ENCODE measurements at regions not wholly inside any gene's neighbourhood (a gene's known extent, or its start where the extent isn't known, plus 50 kb on each side); places are given as distances from the start of the nearest gene placed in this dataset.

GRCh38 chr16:82402665-82403218, 224.0 kb upstream of the CDH13 start:
- no peak for DNase-seq

GRCh38 chr16:82400046-82400445, 226.7 kb upstream of the CDH13 start:
- DNase-seq = peak; percentile 28

GRCh38 chr16:82396509-82396908, 226.5 kb upstream of the MPHOSPH6 start:
- no peak for DNase-seq

- DNase-seq = no peak
These were observed 225.2 kb upstream of the MPHOSPH6 start for GRCh38 chr16:82395212-82395611.

- DNase-seq = no peak
These were observed 221.7 kb upstream of the MPHOSPH6 start for GRCh38 chr16:82391690-82392089.

GRCh38 chr16:82389956-82390650, 220.1 kb upstream of the MPHOSPH6 start:
- no peak for DNase-seq

GRCh38 chr16:82386761-82387160, 216.7 kb upstream of the MPHOSPH6 start:
- no peak for DNase-seq

GRCh38 chr16:82384949-82385348, 214.9 kb upstream of the MPHOSPH6 start:
- no peak for DNase-seq

GRCh38 chr16:82384017-82384416, 214.0 kb upstream of the MPHOSPH6 start:
- no peak for DNase-seq

- DNase-seq = no peak
These were observed 212.5 kb upstream of the MPHOSPH6 start for GRCh38 chr16:82382521-82382920.

- peak; percentile 79 for DNase-seq
These were observed 209.5 kb upstream of the MPHOSPH6 start for GRCh38 chr16:82379551-82379950.

GRCh38 chr16:82373976-82374375, 204.0 kb upstream of the MPHOSPH6 start:
- DNase-seq = no peak

GRCh38 chr16:82370282-82370681, 200.3 kb upstream of the MPHOSPH6 start:
- DNase-seq = no peak

GRCh38 chr16:82368041-82368440, 198.0 kb upstream of the MPHOSPH6 start:
- no peak for DNase-seq

GRCh38 chr16:82366462-82366861, 196.4 kb upstream of the MPHOSPH6 start:
- DNase-seq = no peak

- DNase-seq = no peak
These were observed 194.7 kb upstream of the MPHOSPH6 start for GRCh38 chr16:82364690-82365089.

GRCh38 chr16:82363026-82363816, 193.2 kb upstream of the MPHOSPH6 start:
- no peak for DNase-seq

GRCh38 chr16:82361885-82362284, 191.9 kb upstream of the MPHOSPH6 start:
- no peak for DNase-seq

GRCh38 chr16:82360024-82360783, 190.2 kb upstream of the MPHOSPH6 start:
- DNase-seq = no peak

- DNase-seq = no peak
These were observed 188.7 kb upstream of the MPHOSPH6 start for GRCh38 chr16:82358606-82359221.

- DNase-seq = no peak
These were observed 188.1 kb upstream of the MPHOSPH6 start for GRCh38 chr16:82358161-82358560.

GRCh38 chr16:82357237-82357636, 187.2 kb upstream of the MPHOSPH6 start:
- no peak for DNase-seq

GRCh38 chr16:82350560-82350959, 180.5 kb upstream of the MPHOSPH6 start:
- no peak for DNase-seq

All from retina (tissue), 1 donor.